HG03354 (cell line): ENCODE measurements at regions not wholly inside any gene's neighbourhood (a gene's known extent, or its start where the extent isn't known, plus 50 kb on each side); places are given as distances from the start of the nearest gene placed in this dataset.
A peak's percentile ranks its signal among the peaks of the same experiment; 100 is the strongest.

Source experiments
- ATAC-seq: cut with Tn5 transposase; IDR thresholded peaks from one replicate; pipeline ENCODE4 v1.9.1; 2021; ENCODE audit warnings: mild to moderate bottlenecking; ENCODE audit not compliant: unreplicated experiment, poor library complexity, severe bottlenecking

DNA sequence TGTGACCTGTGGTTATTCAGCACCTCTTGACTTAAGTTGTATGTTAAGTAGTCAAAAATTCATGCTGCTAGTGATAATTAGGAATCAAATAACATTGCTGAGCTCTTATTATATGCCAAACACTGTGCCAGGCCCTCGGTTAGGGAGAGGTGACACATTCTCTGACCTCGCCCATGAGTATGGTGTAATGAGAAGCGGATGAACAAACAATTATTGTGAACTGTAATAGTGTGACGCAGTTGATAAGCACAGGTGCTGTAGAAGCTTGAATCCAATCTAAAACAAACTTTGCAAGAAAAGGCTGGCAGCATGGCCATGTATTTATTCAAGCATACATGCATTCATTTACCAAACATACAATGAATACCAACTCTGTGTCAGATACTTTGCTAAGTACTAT lies 303.5 kb upstream of the HS3ST1 start:
- ATAC-seq, result no peak

DNA sequence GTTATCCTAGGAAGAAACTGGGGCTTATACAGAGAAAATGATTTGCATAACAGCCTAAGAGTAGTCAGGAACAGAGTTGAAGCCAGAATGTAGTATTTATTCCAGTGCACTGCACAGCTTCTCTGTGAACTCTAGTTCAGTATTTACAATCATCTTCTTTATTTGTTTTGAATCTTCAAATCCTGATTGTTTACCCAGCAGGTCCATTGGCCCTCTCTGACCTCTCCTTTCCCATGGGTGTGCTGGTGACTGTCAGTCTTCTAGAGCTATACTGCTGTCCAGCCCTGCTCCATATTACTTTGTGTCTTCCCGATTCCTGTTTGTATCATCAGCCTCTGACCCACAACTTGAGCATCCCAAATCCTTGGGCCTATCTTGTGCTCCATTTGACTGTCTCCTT lies 301.9 kb upstream of the HS3ST1 start:
- ATAC-seq, result no peak

DNA sequence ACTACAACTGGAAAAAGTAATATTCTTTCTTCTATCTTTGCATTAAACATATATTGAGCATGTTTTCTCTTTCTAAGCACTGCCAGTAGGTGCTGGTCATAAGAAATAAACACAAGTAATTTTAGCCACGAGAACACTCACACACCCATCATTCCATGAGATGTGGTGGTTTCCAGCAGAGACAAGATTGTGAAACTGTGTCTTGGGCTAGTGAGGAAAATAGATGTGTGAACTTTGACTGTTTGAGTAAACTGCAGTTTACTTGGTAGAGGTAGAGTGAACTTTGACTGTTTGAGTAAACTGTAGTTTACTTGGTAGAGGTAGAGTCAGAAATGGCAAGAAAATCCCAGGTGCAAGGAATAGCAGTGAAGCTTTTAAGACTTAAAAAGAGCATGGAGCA lies 300.9 kb upstream of the HS3ST1 start:
- no peak for ATAC-seq

DNA sequence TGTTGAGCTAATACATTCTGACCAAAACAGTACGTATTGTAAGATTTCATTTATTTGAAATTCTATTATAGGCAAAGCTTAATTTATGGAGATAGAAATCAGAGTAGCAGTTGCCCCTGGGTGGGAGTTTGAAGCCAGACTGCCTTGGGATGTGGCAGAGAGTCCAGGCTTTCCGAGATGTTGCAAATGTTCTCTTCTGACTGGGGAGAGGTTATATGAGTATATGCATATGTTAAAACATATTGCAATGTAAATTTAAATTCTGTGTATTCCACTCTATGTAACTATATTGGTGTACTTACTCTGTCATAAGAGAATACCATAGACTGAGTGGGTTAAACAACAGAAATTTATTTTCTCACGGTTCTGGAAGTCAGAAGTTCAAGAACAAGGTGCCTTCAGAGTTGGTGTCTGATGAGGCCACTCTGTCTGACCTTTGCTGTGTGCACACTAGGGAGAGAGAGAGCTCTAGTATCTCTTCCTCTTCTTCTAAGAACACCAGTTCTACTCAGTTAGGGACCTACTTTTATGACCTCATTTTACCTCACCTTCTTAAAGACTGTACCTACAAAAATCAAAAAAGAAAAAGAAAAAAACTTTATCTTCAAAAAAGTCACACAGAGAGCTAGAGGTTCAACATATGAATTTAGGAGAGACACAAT lies 299.3 kb upstream of the HS3ST1 start:
- ATAC-seq, result no peak

DNA sequence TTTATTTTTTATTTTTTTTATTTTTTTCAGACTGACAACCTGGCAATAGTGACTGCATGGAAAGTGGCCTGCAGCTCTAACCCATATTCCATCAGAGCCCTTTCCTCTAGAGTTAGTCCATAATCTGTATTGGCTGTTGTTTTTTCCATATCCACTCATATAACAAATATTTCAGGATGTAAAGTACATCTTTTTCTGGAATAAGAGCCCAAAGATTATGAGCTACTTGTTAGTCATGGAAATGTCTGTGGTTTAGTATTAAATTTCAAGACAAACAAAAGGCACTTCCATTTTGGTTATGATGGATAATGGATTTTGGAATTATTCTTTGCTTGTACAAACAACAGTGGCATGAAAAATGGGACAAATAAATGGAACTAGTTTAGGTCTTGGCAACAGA lies 296.0 kb upstream of the HS3ST1 start:
- no peak for ATAC-seq

DNA sequence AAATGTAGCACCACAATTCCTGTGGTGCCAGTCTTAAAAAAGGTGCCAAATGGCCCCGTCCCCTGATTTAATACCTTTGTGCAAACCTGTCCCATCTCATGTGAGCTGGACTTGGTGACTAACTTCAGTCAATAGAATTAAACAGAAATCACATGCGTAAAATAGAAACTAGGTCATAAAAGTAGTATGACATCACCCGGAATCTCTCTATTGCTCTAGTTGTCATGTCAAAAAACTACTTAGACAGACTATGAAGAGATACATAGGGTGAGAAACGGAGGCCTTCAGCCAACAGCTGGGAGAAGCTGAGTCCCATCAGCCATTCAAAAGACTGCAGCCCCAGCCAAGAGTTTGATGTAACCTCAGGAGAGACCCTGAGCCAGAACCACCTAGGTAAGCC lies 293.5 kb upstream of the HS3ST1 start:
- ATAC-seq, result no peak

DNA sequence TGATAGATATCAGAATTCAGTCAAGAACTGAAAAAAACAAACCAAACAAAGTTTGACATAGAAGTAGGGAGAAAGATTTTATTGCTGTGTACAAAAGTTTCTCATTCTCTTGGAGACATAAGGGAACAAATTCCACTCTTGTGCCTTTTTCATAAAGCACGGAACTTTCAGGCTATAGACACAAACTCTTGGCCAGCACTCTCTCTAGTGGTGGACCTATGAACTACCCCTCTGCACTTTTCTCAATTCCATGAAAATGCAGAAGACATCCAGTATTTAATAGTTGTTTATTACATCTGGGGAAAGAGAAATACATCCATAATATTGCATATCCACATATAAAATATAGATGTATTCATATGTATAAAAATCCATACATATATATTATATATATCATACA lies 291.6 kb upstream of the HS3ST1 start:
- peak; percentile 61 for ATAC-seq

DNA sequence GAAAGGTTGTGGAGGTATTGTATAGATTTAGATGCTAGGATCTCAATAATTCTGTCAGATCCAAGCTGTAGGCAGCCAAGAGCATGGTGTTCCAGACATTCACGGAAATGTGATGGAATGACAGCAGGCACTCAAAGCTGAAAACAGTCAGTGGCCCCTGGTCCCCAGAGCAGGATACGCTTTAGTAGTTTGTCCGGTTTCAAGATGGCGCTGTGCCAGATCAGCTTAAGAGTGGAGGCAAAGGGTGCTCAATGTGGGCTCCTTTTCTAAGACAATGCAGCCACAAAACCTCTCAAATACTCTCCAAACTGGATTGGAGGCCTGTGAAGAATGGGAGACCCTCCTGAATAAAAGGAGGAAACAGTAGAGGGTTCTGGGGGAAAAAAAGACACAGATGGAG lies 291.2 kb upstream of the HS3ST1 start:
- no peak for ATAC-seq

DNA sequence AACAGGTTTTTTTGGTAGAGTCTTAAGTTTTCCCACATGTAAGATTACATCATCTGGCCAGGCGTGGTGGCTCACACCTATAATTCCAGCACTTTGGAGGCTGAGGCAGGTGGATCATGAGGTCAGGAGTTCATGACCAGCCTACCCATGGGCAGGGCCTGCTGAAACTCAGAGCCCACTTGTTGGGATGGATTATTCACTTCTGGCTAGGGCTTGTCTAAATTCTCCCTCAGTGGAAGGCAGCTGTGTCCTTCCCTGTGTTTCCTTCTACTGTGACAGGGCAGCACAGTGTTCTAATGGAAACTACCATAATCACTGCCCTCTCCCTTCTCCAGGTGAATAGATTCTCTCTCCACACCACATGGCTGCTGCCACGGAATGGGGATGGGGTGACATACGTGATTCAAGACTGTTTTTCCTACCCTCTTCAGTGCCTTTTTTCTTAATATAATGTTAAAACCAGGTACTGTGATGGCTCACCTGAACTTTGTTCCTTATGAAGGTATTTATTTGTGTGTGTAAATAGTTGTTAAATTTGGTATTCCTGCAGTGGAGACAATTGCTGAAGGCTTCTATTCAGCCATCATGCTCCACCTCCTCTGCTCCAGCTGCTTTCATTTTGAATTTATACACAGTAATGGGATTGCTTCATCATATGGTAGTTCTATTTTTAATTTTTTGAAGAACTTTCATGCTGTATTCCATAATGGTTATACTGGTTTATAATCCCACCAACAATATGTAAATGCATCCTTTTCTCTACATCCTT lies 287.2 kb upstream of the HS3ST1 start:
- no peak for ATAC-seq

DNA sequence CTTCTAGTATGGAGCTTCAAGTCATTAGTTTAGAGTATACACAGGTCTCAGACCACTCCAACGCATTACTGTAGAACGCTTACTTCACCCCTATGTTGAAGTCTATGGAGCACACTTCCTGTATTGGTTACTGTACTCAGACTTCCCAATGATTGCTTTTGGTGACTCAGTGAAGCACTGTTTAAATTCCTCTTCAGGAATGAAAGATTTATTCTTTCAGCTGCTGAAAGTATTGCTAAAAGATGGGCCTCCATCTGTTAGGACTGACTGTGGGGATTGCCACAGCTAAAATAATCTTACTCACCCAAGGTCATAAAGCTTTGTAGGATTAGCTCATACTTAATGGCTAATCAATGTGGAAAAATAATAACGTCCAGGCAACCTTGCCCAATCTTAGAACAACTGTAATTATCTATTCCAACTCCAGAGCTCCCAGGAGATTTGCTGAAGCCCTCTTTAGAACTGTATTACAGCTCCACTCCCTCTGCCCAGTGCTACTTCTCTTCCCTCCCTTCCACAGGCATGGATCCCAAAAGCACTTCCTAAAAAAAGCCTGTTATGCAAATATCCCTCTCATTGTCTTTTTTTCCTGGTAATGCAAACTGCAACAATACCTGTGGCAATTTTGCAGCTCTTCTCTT lies 281.9 kb upstream of the HS3ST1 start:
- ATAC-seq, result no peak

DNA sequence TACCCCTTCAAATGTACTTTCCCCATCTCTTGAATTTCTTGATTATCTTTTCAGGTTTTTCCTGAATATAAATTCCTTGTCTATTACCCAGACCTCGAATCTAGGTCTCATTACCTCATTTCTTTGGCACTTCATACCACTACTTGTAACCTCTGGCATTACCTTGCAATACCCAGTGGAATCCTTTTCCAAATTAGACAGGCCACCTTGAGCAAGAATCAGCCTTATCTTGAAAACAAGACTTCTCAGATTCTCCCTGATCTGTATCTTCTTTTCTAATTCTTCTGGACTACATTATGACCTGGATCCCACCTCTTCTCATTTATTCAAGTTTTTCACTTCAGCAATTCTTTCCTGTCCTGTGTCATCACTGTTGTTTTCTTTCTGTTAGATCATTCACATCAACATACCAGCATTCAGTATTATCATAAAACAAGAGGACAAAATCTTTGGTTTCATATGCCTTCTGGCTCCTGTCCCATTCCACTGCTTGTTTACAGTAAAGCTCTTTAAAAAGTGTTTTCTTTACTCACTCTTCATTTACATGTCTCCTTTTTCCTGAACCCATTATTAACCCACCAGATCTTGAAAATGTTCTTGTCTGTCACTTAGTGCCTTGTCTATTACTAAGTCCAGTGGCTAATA lies 275.6 kb upstream of the HS3ST1 start:
- ATAC-seq, result no peak

DNA sequence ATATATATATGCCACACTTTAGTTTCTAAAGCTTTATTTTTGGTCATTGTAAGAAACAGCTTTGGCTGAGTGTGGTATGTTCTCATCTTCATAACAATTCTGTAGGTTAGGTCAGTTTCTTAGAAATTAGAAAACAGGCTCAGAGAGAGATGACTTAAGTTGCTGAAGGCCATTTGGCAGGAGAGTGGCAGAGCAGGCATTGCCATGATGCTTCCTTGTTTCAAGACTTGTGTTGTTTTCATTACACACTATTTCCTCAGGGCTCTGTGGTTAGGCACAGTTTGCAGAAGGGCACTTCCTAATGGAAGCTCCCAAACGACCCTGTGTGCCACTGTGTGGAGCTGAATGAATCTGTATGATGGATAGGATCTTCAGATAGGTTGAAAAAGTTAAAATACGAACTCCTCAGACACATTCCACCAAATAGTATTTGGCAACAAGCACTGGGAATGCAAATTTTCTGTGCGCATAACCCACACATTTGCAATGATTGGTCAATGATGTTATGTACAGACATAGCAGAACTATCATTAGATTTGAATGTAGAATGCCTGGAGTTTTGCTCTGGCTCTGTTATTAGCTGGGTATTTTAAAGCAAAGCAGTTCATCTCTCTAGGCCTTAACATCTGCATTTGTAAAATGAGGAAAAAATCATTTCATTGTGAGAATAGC lies 274.3 kb upstream of the HS3ST1 start:
- ATAC-seq, result no peak

DNA sequence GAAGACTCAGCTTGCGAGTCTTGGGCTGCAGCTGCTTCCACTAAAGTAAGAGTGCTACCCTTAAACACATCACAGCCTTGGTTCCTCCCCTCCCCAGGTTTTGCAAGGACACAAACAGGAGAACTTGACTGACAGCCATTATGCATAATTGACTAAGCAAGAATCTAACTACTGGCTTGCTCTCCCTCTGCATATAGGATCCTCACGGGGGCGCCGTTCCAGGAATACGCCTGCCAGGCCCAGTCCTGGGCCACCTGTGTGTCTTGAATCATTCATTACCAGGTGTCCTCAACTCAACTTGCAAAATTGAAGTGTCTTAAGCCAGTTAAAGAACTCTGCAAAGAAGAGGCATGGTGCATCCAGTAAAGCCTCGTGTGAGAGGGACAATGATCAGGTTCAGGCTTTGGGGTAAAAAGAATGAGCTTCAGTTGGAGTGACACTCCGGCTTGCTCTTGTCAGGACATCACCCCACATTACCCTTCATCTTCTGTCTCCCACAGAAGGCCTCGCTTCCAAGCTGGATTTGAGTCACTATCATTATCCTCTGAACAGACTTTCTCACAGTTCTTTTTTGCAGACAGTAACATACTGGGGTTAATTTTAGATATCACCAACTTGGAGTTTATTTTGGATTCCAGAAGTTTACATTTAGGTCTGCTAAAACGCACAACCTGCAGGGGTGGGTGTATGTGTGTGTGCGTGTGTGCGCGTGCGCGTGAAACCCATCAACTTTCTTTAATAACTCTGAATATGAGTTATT lies 273.5 kb upstream of the HS3ST1 start:
- no peak for ATAC-seq

DNA sequence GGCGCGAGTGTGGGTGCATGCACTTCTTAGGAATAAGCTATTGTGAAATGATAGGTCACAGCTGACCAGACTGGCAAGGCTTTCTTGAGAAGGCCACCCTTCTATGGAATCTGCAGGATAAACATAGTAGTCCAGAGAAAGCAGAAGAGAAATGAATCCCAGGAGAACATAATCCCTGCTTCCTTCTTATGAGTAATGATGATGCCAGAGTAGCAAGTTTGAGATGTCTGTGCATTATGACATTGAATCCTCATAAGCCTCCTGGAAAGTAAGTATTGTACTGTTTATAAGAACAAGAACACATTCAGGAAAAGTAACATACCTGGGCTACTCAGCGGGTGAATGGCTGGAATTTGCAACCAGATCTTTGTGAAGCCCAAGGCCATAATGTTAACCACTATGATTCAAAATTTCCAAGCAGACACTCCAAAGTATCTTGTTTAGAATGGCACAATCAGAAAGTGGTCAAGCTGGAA lies 272.1 kb upstream of the HS3ST1 start:
- no peak for ATAC-seq

DNA sequence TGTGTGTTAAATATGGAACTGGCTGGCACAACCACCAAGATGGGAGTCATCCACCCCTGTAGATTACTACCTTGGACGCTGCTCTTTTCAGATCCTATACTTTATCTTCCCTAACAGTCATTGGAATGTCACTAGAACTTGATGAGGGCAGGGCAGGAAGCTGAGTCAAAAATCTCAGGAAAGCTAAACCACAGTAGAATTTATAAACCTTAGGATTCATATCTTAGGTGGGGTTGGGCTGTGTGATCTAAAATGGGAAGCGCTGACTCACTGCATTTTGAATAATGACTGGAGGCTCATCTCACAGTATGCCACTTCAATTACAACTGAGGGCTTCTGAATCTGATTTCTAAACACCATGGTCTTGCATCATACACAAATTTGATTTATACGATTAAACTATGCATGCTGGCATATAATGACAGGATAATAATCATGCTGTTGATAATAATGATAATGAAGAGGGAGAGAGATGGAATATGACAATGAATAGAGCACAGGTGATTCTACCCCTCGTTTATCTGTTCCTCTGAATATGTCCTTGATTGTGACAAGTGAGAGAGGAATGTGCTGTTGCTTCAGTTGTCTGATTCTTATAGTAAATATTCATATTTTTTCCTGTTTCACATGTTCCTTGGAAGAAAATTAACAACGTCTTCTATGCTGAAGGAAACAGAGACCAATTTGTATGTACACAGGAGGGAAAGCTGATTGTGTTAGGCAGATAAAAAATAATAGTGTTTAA lies 270.3 kb upstream of the HS3ST1 start:
- ATAC-seq, result no peak

DNA sequence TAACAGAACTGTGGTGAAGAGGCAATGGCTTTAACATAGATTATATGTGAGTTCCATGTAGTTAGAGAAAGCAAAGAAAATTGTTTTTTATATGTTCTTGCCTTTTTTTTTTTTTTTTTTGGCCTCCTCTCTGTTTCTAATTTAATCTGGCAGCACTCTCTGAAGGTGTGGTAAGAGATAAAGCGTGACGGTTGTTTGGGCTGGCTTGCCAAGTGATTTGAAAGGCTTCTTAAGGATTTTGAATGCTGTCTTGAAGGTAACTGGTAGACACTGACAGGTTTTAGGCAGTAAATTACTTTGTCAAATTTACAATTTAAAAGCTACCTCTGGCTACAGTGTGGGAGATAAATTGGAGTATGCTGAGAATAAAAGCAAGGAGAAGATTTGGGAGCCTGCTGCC lies 269.3 kb upstream of the HS3ST1 start:
- ATAC-seq, result no peak

DNA sequence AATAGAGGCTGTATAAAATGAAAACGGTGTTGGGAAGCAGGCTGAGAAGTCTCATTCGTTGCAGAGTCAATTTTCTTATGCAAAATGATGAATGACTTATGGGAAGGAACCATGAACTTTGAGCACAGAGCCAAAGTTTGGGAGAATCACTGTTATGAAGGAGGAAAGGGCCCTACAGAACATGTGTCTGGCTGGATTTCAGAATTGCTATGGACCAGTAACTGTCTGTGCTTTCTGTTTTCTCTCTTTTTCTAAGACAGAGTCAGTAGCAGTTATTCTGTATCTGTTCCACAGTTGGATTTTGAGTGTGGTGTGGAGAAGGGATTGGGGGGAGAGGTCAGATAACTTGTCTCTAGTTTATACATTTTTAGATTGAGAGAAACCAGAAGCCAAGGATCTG lies 265.0 kb upstream of the HS3ST1 start:
- no peak for ATAC-seq

DNA sequence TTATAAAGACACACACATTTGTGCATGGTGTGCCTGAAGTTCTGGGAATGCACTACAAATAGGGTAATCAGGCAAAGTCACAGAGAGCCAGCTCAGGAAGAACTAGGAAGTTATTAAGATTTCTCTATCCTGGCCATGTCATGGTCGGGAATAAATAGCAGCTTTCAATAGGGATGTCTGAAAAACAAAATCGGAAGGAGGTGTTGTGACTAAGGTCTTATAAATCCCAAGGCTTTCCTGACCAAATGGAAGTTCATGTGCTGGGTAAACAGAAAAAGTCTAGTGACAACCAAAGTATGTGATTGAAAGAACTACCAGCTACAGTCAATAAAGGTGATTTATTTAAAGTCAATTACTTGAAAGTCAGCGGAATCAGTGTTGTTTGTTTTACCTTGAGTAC lies 262.5 kb upstream of the HS3ST1 start:
- ATAC-seq, result no peak

DNA sequence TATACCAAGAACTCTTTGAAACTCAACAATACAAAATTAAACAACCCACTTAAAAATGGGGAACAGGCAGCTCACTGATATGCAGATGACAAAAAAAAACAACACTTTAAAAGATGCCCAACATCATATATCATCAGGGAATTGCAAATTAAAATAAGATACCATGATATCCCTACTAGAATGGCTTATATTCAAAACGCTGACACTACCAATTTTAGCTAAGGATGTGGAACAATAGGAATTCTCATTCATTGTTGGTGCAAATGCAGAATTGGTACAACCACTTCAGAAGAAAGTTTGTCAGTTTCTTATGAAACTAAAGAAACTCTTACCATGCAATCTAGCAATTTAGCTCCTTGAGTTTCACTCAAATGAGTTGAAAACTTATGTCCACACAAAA lies 259.0 kb upstream of the HS3ST1 start:
- no peak for ATAC-seq
